ENCODE measurements at regions not wholly inside any gene's neighbourhood (a gene's known extent, or its start where the extent isn't known, plus 50 kb on each side); places are given as distances from the start of the nearest gene placed in this dataset.

DNA sequence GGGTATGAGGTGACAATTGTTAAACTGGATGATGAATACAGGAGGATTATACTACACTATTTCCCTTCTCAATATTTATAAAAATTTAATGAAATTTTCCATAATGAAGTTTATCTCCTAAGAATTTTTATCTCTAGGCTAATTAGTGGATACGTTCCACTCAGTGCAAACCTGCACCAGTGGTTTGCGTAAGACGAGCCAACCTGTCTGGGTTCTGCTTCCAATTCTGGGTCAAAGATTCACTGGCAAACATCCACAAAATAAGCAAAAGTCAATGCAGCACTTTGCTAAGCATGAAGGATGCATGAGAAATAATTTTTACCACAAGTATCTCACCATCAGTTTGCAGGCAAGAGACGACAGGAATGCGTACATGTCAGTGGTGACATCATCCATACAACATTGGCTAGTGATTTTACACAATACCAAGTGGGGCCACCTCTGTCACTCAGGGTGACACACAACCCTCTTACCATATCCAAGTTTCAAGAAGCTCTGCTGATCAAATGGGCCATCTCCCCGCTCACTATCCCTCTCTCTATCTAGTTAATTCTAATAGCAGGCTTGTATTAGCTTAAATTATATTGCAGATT is 51.7 kb downstream of the FAM50B start:
- POLR2A ChIA-PET: interaction anchor here (1.0 kb wide), 1 partner anchor 9 kb away, joined by 5 read pairs; no protein-coding TSS in a partner anchor
- CTCF ChIA-PET: no interaction called here
- TF ChIP-seq CTBP1 (IDR thresholded peaks at IDR 0.05; ENCODE audit: borderline replicate concordance): no peak
- TF ChIP-seq, protein P1, sequence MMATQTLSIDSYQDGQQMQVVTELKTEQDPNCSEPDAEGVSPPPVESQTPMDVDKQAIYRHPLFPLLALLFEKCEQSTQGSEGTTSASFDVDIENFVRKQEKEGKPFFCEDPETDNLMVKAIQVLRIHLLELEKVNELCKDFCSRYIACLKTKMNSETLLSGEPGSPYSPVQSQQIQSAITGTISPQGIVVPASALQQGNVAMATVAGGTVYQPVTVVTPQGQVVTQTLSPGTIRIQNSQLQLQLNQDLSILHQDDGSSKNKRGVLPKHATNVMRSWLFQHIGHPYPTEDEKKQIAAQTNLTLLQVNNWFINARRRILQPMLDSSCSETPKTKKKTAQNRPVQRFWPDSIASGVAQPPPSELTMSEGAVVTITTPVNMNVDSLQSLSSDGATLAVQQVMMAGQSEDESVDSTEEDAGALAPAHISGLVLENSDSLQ (IDR thresholded peaks at IDR 0.05): no peak
- no peak for TF ChIP-seq ELF4 (IDR thresholded peaks at IDR 0.05)
- no peak for TF ChIP-seq SP1 (IDR thresholded peaks at IDR 0.05)
- no peak for TF ChIP-seq FOXA1 (IDR thresholded peaks at IDR 0.05)
- no peak for TF ChIP-seq BHLHE40 (IDR thresholded peaks at IDR 0.05; ENCODE audit: borderline replicate concordance)
- no peak for DNase-seq (ENCODE audit: extremely low spot score)

DNA sequence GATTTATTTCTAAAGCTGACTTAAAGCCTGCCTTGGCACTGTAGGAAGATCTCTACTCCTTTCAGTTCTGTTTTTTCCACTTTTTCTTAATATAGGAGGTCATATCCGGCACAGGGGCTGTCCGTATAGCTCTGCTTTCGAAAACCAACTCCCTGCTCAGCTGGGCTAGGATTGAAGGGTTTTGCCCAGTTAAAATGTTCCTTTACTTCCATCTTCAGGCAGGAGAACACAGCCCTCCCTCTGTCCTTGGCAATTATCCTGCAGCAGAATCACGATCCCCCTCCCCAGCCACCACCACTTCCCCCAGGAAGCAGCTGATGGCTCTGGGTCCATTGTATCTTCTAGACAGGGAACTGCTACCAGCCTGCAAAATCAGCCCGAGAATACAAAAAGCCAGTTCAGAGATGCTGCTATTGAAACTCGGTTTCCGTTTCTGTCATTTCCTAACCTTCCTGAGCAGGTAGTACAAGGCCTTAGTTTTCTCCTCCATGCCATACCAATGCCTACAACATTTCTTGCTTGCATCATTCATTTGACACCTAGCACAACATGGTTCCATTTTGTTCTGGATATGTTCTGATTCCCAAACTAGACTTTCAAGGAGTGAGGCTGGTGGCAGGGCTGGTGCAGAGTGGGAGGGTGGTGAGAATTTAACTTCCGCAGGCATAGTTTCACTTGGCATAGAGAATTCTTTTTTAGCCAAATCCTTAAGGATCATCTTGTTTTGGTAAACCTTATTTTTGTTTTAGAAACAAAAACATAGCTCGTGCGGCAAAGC is 53.9 kb downstream of the FAM50B start:
- ChIA-PET CTCF (interaction anchor here (0.8 to 1.1 kb wide), 3 partner anchors 11 to 54 kb away, joined by 3 to 8 read pairs (median 5); partner anchors contain the start of gene FAM50B), POLR2A (no interaction called here)
- no peak for DNase-seq (ENCODE audit: extremely low spot score)
- no peak for TF ChIP-seq ELF4 (IDR thresholded peaks at IDR 0.05)
- TF ChIP-seq CTBP1 (IDR thresholded peaks at IDR 0.05; ENCODE audit: borderline replicate concordance): no peak
- TF ChIP-seq TARDBP (IDR thresholded peaks at IDR 0.05): no peak
- no peak for TF ChIP-seq FOXM1 (IDR thresholded peaks at IDR 0.05; ENCODE audit: borderline replicate concordance)
- TF ChIP-seq LEF1 (IDR thresholded peaks at IDR 0.05; ENCODE audit: borderline replicate concordance): no peak
- TF ChIP-seq, protein P1 (IDR thresholded peaks at IDR 0.05): no peak
- TF ChIP-seq BHLHE40 (IDR thresholded peaks at IDR 0.05; ENCODE audit: borderline replicate concordance): no peak
- no peak for TF ChIP-seq HDGF (IDR thresholded peaks at IDR 0.05; ENCODE audit: borderline replicate concordance)
- no peak for TF ChIP-seq NFRKB (IDR thresholded peaks at IDR 0.05)
- TF ChIP-seq ZNF384 (IDR thresholded peaks at IDR 0.05): no peak
- no peak for TF ChIP-seq FOXA1 (IDR thresholded peaks at IDR 0.05)
- TF ChIP-seq SUZ12 (IDR thresholded peaks at IDR 0.05): no peak
- TF ChIP-seq L3MBTL2 (conservative IDR thresholded peaks at IDR 0.05): no peak

DNA sequence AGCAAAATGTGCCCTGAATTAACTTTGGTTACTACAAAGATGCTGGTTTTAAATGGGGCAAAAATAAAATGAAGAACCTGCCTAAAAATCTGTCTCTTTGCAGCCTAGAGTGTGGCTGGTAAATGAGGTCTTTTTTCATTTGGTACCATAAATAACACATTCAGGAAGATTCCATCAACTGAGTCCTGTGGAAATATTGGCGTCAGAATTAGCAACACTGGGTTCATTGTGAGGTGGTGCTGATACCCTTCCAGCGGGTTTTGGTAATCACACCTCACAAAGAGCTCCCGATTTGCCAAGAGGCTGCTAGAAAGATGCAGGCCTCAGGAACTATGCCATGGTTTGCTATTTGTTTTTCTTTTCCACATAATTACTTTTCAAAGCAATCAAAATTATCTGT is 55.3 kb downstream of the FAM50B start:
- DNase-seq (ENCODE audit: extremely low spot score): no peak
- POLR2A ChIA-PET: no interaction called here
- no peak for TF ChIP-seq FOXA1 (IDR thresholded peaks at IDR 0.05)
- TF ChIP-seq TARDBP (IDR thresholded peaks at IDR 0.05): no peak
- no peak for TF ChIP-seq ELF4 (IDR thresholded peaks at IDR 0.05)
- TF ChIP-seq, protein P1 (IDR thresholded peaks at IDR 0.05): no peak
- TF ChIP-seq CTBP1 (IDR thresholded peaks at IDR 0.05; ENCODE audit: borderline replicate concordance): no peak
- no peak for TF ChIP-seq HDGF (IDR thresholded peaks at IDR 0.05; ENCODE audit: borderline replicate concordance)
- TF ChIP-seq FOXK2 (IDR thresholded peaks at IDR 0.05): no peak
- no peak for TF ChIP-seq L3MBTL2 (conservative IDR thresholded peaks at IDR 0.05)
- TF ChIP-seq SUZ12 (IDR thresholded peaks at IDR 0.05): no peak
- TF ChIP-seq LEF1 (IDR thresholded peaks at IDR 0.05; ENCODE audit: borderline replicate concordance): no peak
- no peak for TF ChIP-seq FOXM1 (IDR thresholded peaks at IDR 0.05; ENCODE audit: borderline replicate concordance)
- no peak for TF ChIP-seq NFRKB (IDR thresholded peaks at IDR 0.05)
- no peak for TF ChIP-seq SP1 (IDR thresholded peaks at IDR 0.05)
- TF ChIP-seq ARNT (IDR thresholded peaks at IDR 0.05): no peak
- TF ChIP-seq BHLHE40 (IDR thresholded peaks at IDR 0.05; ENCODE audit: borderline replicate concordance): no peak
- CTCF ChIA-PET: interaction anchor here (0.8 to 1.0 kb wide), 2 partner anchors 15 to 33 kb away, joined by 3 read pairs; no protein-coding TSS in a partner anchor

DNA sequence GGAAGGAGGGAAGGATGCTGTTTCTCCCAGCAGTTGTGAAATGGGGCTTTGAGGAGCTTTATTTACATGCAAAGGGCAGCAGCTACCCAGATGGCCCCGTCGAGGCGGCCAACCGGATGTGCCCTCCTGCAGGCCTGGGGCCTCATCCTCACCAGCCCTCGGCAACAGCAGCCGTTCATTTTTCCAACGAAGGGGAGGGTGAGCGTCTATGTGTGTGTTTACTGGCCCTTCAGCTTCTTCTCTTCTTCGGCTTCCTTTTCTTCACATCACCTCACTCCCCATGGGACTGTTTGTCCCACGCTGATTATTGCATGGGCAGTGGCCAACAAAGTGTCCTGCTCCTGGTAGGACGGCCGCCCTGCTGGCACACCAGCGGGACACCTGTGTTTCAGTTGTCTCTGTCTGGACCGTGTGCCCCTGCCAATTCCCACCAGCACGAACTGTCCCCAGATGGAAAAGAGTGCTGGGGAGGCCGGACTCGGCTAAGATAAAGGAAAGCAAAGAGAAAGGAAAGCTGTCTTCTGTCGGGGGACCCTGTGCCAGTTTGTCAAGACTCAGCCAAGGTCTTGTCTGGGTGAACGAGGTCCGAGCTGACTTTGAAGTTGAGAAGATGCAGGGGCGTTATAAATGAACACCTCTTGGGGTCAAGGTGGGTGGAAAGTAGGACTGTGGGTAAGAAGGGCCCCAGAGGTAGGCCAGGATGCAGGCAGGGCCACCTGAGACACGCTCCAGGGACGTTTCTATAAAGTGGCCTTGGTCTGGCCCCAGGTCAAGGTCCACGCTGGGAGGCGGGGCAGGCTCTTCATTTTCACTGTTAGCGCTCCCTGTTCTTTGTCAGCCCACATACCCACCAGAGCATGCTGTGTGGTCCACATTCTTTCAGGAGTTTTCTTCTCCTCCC is 57.0 kb downstream of the FAM50B start:
- DNase-seq (ENCODE audit: extremely low spot score): no peak
- CTCF ChIA-PET: no interaction called here
- POLR2A ChIA-PET: no interaction called here
- TF ChIP-seq, protein P1 (IDR thresholded peaks at IDR 0.05): no peak
- no peak for TF ChIP-seq TARDBP (IDR thresholded peaks at IDR 0.05)
- no peak for TF ChIP-seq SP1 (IDR thresholded peaks at IDR 0.05)
- no peak for TF ChIP-seq FOXM1 (IDR thresholded peaks at IDR 0.05; ENCODE audit: borderline replicate concordance)
- TF ChIP-seq ARNT (IDR thresholded peaks at IDR 0.05): no peak
- no peak for TF ChIP-seq ZNF384 (IDR thresholded peaks at IDR 0.05)
- no peak for TF ChIP-seq BHLHE40 (IDR thresholded peaks at IDR 0.05; ENCODE audit: borderline replicate concordance)
- no peak for TF ChIP-seq CTBP1 (IDR thresholded peaks at IDR 0.05; ENCODE audit: borderline replicate concordance)
- no peak for TF ChIP-seq NFRKB (IDR thresholded peaks at IDR 0.05)
- no peak for TF ChIP-seq ELF4 (IDR thresholded peaks at IDR 0.05)
- TF ChIP-seq FOXA1 (IDR thresholded peaks at IDR 0.05): no peak
- TF ChIP-seq LEF1 (IDR thresholded peaks at IDR 0.05; ENCODE audit: borderline replicate concordance): no peak
- TF ChIP-seq L3MBTL2 (conservative IDR thresholded peaks at IDR 0.05): no peak
- no peak for TF ChIP-seq FOXK2 (IDR thresholded peaks at IDR 0.05)
- TF ChIP-seq HDGF (IDR thresholded peaks at IDR 0.05; ENCODE audit: borderline replicate concordance): no peak
- no peak for TF ChIP-seq SUZ12 (IDR thresholded peaks at IDR 0.05)
